ENCODE measurements at regions not wholly inside any gene's neighbourhood (a gene's known extent, or its start where the extent isn't known, plus 50 kb on each side); places are given as distances from the start of the nearest gene placed in this dataset.

DNA sequence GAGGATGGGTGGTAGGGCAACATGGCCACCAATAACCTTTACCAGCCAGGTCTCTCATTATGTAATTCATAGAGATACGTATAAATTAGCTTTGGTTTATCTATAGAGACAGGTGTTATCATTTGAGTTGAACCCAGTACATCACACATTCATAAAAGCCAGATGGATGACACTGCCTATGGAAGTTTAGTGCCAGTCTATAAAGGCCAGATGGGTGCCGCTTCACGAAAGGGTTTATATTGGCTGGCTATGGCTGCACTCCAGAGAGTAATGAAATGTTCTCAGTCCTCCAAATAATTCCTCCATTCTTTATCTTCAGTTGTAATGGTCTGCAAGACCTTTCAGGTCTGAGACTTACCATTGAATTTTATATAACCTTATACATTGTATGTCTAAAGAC lies 331.9 kb upstream of the NR3C2 start:
- DNase-seq (ENCODE audit: extremely low spot score, unreplicated experiment): no peak
- Mint-ChIP-seq H3K4me3 (ENCODE audit: unreplicated experiment) (no peak overlapping the region), H3K27me3 (ENCODE audit: unreplicated experiment) (no peaks in the 10 kb centered on the region), H3K27ac (ENCODE audit: unreplicated experiment) (no peak overlapping the region), H3K36me3 (ENCODE audit: unreplicated experiment) (no peaks in the 10 kb centered on the region), H3K9me3 (ENCODE audit: unreplicated experiment) (peaks cover 12% of the 10 kb centered on the region), H3K4me1 (ENCODE audit: unreplicated experiment) (no peaks in the 10 kb centered on the region)
- TF ChIP-seq, protein P1, sequence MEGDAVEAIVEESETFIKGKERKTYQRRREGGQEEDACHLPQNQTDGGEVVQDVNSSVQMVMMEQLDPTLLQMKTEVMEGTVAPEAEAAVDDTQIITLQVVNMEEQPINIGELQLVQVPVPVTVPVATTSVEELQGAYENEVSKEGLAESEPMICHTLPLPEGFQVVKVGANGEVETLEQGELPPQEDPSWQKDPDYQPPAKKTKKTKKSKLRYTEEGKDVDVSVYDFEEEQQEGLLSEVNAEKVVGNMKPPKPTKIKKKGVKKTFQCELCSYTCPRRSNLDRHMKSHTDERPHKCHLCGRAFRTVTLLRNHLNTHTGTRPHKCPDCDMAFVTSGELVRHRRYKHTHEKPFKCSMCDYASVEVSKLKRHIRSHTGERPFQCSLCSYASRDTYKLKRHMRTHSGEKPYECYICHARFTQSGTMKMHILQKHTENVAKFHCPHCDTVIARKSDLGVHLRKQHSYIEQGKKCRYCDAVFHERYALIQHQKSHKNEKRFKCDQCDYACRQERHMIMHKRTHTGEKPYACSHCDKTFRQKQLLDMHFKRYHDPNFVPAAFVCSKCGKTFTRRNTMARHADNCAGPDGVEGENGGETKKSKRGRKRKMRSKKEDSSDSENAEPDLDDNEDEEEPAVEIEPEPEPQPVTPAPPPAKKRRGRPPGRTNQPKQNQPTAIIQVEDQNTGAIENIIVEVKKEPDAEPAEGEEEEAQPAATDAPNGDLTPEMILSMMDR (IDR thresholded peaks at IDR 0.05): no peak

DNA sequence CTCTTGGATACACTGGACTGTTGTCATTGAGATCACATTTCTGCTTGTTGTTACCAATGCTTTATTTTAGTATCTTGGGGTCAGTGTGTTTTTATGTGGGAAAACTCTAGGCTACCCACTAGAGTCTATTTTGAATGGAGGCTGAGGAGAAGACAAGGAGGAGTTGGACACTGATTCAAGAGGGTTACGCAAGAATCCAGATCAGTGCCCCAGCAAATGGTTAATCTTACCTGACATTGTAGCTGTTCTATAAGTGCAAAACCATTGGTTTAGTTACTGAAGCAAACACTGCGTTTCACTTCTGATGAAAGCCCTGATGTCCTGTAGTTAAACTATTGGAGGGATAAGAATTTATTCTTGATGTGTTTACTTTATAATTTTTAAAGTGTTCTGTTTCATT lies 331.1 kb upstream of the NR3C2 start:
- no peaks in the 10 kb centered on the region for H3K36me3 Mint-ChIP-seq (ENCODE audit: unreplicated experiment)
- H3K27me3 Mint-ChIP-seq (ENCODE audit: unreplicated experiment): no peaks in the 10 kb centered on the region
- peaks cover 13% of the 10 kb centered on the region for H3K9me3 Mint-ChIP-seq (ENCODE audit: unreplicated experiment)
- H3K27ac Mint-ChIP-seq (ENCODE audit: unreplicated experiment): no peak overlapping the region
- no peaks in the 10 kb centered on the region for H3K4me1 Mint-ChIP-seq (ENCODE audit: unreplicated experiment)
- no peak overlapping the region for H3K4me3 Mint-ChIP-seq (ENCODE audit: unreplicated experiment)
- TF ChIP-seq, protein P1 (IDR thresholded peaks at IDR 0.05): no peak
- DNase-seq (ENCODE audit: extremely low spot score, unreplicated experiment): no peak

DNA sequence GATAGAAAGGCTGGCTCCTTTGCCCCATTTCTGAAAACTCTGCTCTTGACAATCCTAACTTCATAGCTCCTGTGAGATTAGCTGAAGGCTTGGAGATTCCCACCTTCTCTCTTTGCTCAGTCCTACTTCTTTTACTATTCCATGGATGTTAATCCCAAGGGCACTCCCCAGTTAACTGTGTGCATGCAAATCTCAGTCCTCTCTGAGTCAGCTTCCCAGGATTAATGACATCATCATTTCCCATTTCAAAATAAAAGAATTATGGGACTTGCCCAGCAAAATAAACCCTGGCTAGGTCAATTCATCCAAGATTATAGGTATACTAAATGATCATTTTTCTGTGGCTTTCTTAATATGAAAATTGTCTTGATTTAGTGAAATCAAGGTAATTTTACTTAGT lies 328.6 kb upstream of the NR3C2 start:
- Mint-ChIP-seq H3K4me3 (ENCODE audit: unreplicated experiment) (no peak overlapping the region), H3K9me3 (ENCODE audit: unreplicated experiment) (peaks cover 13% of the 10 kb centered on the region), H3K4me1 (ENCODE audit: unreplicated experiment) (no peaks in the 10 kb centered on the region), H3K27ac (ENCODE audit: unreplicated experiment) (no peak overlapping the region), H3K36me3 (ENCODE audit: unreplicated experiment) (no peaks in the 10 kb centered on the region), H3K27me3 (ENCODE audit: unreplicated experiment) (no peaks in the 10 kb centered on the region)
- no peak for DNase-seq (ENCODE audit: extremely low spot score, unreplicated experiment)
- TF ChIP-seq, protein P1 (IDR thresholded peaks at IDR 0.05): no peak

DNA sequence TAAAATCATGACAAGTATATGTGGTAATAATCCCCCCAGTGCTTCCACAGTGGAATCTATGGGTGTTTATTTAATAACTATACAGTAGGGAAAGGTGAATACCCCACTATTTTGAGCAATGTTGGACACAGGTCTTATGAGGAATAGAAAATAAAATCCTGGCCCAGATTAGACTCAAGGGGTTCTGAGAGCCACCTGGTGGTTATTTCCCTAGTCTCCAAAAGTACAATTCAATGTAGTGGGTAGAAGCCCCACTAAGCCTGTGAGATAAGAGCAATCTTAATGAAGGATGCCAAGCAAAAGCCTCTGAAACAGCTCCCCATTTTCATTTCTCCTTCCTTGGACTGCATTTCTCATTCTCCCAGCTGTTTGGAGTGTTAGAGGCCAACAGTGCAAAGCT lies 328.2 kb upstream of the NR3C2 start:
- H3K4me3 Mint-ChIP-seq (ENCODE audit: unreplicated experiment): no peak overlapping the region
- H3K27ac Mint-ChIP-seq (ENCODE audit: unreplicated experiment): no peak overlapping the region
- no peak for DNase-seq (ENCODE audit: extremely low spot score, unreplicated experiment)
- peaks cover 13% of the 10 kb centered on the region for H3K9me3 Mint-ChIP-seq (ENCODE audit: unreplicated experiment)
- TF ChIP-seq, protein P1 (IDR thresholded peaks at IDR 0.05): no peak
- no peaks in the 10 kb centered on the region for H3K36me3 Mint-ChIP-seq (ENCODE audit: unreplicated experiment)
- H3K4me1 Mint-ChIP-seq (ENCODE audit: unreplicated experiment): no peaks in the 10 kb centered on the region
- H3K27me3 Mint-ChIP-seq (ENCODE audit: unreplicated experiment): no peaks in the 10 kb centered on the region

DNA sequence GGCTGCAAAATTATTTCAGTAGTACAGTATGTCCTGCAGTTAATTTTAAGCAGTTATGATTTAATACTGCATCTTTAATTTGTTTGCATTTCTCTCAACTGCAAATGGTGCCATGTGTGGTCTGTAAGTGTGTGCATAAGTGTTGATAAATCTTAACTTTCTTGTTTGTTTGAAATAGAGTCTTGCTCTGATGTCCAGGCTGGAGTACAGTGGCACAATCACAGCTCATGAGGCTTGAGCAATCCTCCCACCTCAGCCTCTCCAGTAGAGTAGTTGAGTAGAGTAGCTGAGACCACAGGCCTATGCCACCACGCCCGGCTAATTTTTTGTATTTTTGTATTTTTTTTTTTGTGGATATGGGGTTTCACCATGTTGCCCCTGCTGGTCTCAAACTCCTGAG lies 322.5 kb upstream of the NR3C2 start:
- no peak for DNase-seq (ENCODE audit: extremely low spot score, unreplicated experiment)
- Mint-ChIP-seq H3K4me3 (ENCODE audit: unreplicated experiment) (no peak overlapping the region), H3K27me3 (ENCODE audit: unreplicated experiment) (no peaks in the 10 kb centered on the region), H3K9me3 (ENCODE audit: unreplicated experiment) (peaks cover 22% of the 10 kb centered on the region), H3K27ac (ENCODE audit: unreplicated experiment) (no peak overlapping the region), H3K36me3 (ENCODE audit: unreplicated experiment) (no peaks in the 10 kb centered on the region), H3K4me1 (ENCODE audit: unreplicated experiment) (no peaks in the 10 kb centered on the region)
- TF ChIP-seq, protein P1 (IDR thresholded peaks at IDR 0.05): no peak

Measured in osteocyte (in vitro differentiated cells).